Sciatic nerve (tissue), 2 donors: ENCODE measurements at regions not wholly inside any gene's neighbourhood (a gene's known extent, or its start where the extent isn't known, plus 50 kb on each side); places are given as distances from the start of the nearest gene placed in this dataset.

Source experiments
- ATAC-seq: fragments of 200-7000 bp; cut with Tn5 transposase; one replicate; pipeline ENCODE4 v1.9.1; 2020; ENCODE audit warnings: mild to moderate bottlenecking, moderate library complexity
- DNase-seq: peaks from one replicate; pipeline ENCODE4 v3.0.0-alpha.2; 2020; ENCODE audit warnings: low spot score
- intact Hi-C: fragments of 100-400 bp; cut with DNase I; formaldehyde crosslinking; loops from one replicate; pipeline ENCODE4 v1.14.2; 2022
- donor health status: DM: no; HTN: no; CAD: no.
- donor health status: DM: no; HTN: no; CAD: no.

GRCh38 chr19:28960986-28961705 lies 251.8 kb downstream of the UQCRFS1 start:
- DNase-seq, result no peak
- no peak for ATAC-seq
- intact Hi-C loops, result no loop called here

GRCh38 chr19:28960586-28960985 lies 252.4 kb downstream of the UQCRFS1 start:
- ATAC-seq (no peak), DNase-seq (no peak)
- intact Hi-C loops, result no loop called here

DNA sequence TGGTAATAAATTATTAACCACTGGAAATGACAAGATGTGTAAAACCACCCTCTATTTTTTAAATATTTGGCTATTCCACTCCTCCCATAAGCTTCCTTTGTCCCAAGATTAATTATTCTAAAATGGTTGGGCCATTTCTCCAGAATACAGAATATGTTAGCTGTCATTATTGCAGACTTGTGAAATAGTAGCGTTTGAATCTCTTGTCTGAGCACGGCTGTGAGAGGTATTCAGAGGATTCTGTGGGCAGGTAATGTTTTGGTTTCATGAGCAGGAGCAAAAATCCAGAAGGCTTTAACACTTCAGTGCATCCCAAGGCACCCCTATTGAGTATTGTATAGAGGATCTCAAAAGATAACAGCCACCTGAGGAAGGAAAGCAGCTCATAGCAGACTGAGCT lies 256.0 kb downstream of the UQCRFS1 start:
- DNase-seq, result no peak
- intact Hi-C loops, result no loop called here
- no peak for ATAC-seq

- DNase-seq, result no peak
- intact Hi-C loops, result no loop called here
- ATAC-seq, result no peak
Measured at GRCh38 chr19:28956421-28956820, 256.5 kb downstream of the UQCRFS1 start.

- intact Hi-C loops, result loop anchor here (5.0 kb wide), 1 partner anchor 788 kb away; no protein-coding TSS in a partner anchor
- DNase-seq (no peak), ATAC-seq (no peak)
Measured at GRCh38 chr19:28949535-28949934, 263.4 kb downstream of the UQCRFS1 start.

GRCh38 chr19:28949027-28949426 lies 263.9 kb downstream of the UQCRFS1 start:
- ATAC-seq (no peak), DNase-seq (no peak)
- intact Hi-C loops, result loop anchor here (5.0 kb wide), 1 partner anchor 788 kb away; no protein-coding TSS in a partner anchor

DNA sequence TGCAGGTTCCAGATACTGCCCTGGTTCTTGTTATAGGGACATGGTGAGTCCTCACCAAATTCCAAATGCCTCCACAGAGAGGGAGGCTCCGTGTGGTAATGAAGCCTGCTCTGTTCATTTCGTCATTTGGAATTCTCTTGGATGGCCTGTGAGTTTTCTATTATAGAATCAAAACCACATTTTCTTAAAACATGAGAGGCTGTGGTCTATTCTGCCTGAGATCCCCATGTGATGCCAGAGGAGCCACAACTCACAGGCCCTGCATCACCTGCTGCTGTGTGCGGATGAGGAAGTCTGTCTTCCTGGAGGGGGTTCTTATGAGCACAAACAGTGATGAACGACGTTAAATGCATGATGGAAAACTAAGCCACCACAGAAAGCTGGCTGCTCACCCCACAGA lies 264.4 kb downstream of the UQCRFS1 start:
- intact Hi-C loops, result loop anchor here (5.0 kb wide), 1 partner anchor 789 kb away; no protein-coding TSS in a partner anchor
- ATAC-seq (no peak), DNase-seq (no peak)

DNA sequence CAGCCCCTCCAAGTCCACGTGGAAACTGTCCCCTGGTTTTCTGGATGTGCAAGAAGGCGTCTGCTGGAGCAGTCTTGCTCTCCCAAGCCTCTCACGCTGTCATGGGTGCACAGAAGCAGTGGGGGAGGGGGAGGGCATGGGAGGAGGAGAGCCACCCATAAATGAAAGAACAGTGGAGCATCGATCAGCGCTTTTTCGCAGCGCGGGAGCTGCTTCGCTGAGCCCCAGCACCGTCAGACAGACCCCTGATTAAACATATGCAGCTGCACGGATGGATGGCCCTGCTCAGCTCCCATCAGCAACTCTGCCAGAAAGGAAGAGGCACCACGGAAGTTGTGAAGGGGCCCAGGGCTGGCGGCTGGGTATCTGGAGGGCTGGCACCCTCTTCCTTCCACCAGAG lies 264.9 kb downstream of the UQCRFS1 start:
- intact Hi-C loops, result loop anchor here (5.0 kb wide), 1 partner anchor 789 kb away; no protein-coding TSS in a partner anchor
- ATAC-seq (no peak), DNase-seq (no peak)

GRCh38 chr19:28943651-28944050 lies 269.3 kb downstream of the UQCRFS1 start:
- no peak for DNase-seq
- no peak for ATAC-seq
- intact Hi-C loops, result no loop called here

- intact Hi-C loops, result no loop called here
- no peak for ATAC-seq
Measured at GRCh38 chr19:28941833-28942232, 271.1 kb downstream of the UQCRFS1 start.

GRCh38 chr19:28940751-28941500 lies 272.0 kb downstream of the UQCRFS1 start:
- no peak for DNase-seq
- ATAC-seq, result no peak
- intact Hi-C loops, result no loop called here

More at GRCh38 chr19:28941833-28942232, 271.1 kb downstream of the UQCRFS1 start:
- DNase-seq, result no peak

DNA sequence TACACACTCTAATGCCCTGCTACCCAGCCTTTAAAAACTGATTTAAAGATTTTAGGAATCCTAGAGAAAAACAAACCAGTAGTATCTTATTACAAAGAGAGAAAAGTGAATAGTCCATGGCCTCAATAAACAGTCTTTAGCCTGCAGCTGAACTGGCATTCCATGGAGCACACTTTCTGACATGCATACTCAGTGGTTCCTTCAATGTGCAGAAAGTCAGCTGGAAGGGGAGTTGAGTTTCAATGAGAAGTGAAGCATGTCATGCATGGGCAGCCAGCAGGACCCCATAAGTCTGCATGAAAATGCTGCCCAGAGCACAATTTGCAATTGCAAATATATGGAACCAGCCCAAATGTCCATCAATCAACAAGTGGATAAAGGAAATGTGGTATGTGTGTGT lies 273.7 kb downstream of the UQCRFS1 start:
- ATAC-seq (no peak), DNase-seq (no peak)
- intact Hi-C loops, result no loop called here

- DNase-seq (no peak), ATAC-seq (no peak)
- intact Hi-C loops, result no loop called here
Measured at GRCh38 chr19:28936001-28936400, 276.9 kb downstream of the UQCRFS1 start.

GRCh38 chr19:28934631-28935030 lies 278.3 kb downstream of the UQCRFS1 start:
- no peak for DNase-seq
- ATAC-seq, result no peak
- intact Hi-C loops, result no loop called here

GRCh38 chr19:28933039-28933438 lies 279.9 kb downstream of the UQCRFS1 start:
- no peak for DNase-seq
- intact Hi-C loops, result no loop called here
- no peak for ATAC-seq

DNA sequence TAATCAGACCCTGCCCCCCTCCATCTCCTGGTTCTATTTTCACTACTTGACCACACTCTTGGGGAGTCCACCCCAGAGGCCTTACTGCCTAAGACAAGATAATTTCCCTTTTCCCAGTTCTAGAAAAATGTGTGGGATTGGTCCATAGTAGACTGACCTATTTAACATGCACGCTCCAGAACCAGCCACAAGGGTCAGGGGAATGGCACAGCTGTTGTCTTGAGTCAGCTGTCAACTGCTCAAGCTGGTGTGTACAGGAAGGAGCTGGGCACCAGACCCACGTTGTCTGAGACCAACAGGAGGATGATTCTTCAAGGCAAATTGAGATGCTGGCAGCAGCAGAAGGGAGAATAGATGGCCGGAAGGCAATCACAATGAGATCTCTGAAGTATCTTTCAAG lies 280.5 kb downstream of the UQCRFS1 start:
- DNase-seq (no peak), ATAC-seq (no peak)
- intact Hi-C loops, result no loop called here

DNA sequence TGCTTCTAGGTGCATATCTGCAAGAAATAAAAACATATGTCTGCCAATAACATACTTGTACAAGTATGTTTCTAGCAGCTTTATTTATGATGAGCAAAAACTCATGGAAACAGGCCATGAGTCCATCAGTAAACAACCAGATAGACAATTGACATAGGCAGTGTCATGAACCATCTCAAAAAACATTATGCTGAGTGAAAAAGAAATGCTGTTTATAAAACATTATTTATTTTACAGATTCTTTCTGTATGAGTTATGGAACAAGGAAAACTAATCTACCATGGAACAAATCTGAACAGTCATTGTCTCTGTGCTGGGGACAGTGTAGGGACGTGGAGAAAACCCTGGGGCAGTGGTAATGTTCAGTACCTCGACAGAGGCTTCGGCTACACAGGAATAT lies 283.9 kb downstream of the UQCRFS1 start:
- intact Hi-C loops, result no loop called here
- ATAC-seq (no peak), DNase-seq (no peak)

- no peak for DNase-seq
- intact Hi-C loops, result no loop called here
- ATAC-seq, result no peak
Measured at GRCh38 chr19:28927456-28927855, 285.5 kb downstream of the UQCRFS1 start.

- intact Hi-C loops, result no loop called here
Measured at GRCh38 chr19:28920269-28921066, 292.5 kb downstream of the UQCRFS1 start.

GRCh38 chr19:28917621-28918020 lies 295.3 kb downstream of the UQCRFS1 start:
- DNase-seq (no peak), ATAC-seq (no peak)
- intact Hi-C loops, result no loop called here

More at GRCh38 chr19:28920269-28921066, 292.5 kb downstream of the UQCRFS1 start:
- ATAC-seq (no peak), DNase-seq (no peak)
